ENCODE measurements at regions not wholly inside any gene's neighbourhood (a gene's known extent, or its start where the extent isn't known, plus 50 kb on each side); places are given as distances from the start of the nearest gene placed in this dataset.

DNA sequence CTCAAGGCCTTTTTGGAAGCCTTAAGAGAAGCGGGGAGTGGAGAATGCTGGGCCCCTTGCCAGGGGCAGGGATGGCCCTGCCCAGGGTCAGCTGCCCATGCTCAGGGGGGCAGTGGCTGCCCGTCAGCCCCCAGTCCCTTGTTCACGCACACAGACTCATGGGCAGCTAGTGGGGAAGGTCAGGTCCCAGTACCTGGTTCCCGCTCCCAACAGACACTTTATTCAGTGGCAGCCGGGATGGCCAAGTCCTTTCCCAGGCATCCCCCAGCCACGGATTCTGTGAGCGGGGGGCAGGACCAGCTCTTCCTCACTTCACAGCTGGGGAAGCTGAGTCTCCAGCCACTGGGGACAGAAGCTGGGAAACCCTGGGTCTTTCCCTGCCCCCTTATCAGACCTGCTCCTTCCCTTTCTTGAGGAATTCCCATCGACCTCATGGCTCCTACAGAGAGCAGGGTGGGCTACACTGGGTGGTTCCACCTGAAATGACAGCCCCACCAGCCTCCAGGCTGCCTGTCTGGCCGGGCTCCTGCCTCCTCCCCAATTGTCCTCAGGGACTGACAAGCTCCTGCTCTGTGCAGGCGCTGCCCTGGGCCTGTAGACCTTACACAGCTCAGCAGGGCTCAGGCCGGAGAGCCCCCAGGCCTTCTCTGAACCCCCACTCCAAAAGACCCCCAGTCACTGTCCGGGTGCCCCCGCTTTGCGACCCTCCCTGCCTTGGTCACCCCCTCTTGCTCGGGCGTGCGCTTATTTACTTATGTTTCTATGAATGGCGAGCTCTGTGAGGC lies 61.0 kb upstream of the FGF3 start:
- no peak for TF ChIP-seq SMC3 (IDR thresholded peaks at IDR 0.05; ENCODE audit: low read length)
- no peak for TF ChIP-seq MAFF (IDR thresholded peaks at IDR 0.05; ENCODE audit: low read depth, low read length)
- no peak for TF ChIP-seq ZNF724P (CRISPR knock-in tag; IDR thresholded peaks at IDR 0.05; ENCODE audit: borderline replicate concordance)
- no peak for TF ChIP-seq CREM (IDR thresholded peaks at IDR 0.05)
- no peak for TF ChIP-seq CREM (CRISPR knock-in tag; IDR thresholded peaks at IDR 0.05)
- no peak for TF ChIP-seq POLR2AphosphoS5 (IDR thresholded peaks at IDR 0.05; ENCODE audit: low read depth, low read length)
- no peak for TF ChIP-seq FOSL1 (CRISPR knock-in tag; IDR thresholded peaks at IDR 0.05; ENCODE audit: borderline replicate concordance)
- TF ChIP-seq, protein P1, sequence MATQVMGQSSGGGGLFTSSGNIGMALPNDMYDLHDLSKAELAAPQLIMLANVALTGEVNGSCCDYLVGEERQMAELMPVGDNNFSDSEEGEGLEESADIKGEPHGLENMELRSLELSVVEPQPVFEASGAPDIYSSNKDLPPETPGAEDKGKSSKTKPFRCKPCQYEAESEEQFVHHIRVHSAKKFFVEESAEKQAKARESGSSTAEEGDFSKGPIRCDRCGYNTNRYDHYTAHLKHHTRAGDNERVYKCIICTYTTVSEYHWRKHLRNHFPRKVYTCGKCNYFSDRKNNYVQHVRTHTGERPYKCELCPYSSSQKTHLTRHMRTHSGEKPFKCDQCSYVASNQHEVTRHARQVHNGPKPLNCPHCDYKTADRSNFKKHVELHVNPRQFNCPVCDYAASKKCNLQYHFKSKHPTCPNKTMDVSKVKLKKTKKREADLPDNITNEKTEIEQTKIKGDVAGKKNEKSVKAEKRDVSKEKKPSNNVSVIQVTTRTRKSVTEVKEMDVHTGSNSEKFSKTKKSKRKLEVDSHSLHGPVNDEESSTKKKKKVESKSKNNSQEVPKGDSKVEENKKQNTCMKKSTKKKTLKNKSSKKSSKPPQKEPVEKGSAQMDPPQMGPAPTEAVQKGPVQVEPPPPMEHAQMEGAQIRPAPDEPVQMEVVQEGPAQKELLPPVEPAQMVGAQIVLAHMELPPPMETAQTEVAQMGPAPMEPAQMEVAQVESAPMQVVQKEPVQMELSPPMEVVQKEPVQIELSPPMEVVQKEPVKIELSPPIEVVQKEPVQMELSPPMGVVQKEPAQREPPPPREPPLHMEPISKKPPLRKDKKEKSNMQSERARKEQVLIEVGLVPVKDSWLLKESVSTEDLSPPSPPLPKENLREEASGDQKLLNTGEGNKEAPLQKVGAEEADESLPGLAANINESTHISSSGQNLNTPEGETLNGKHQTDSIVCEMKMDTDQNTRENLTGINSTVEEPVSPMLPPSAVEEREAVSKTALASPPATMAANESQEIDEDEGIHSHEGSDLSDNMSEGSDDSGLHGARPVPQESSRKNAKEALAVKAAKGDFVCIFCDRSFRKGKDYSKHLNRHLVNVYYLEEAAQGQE (IDR thresholded peaks at IDR 0.05; ENCODE audit: borderline replicate concordance in 1 of 2, low read depth in 1 of 2, low read length in 2 of 2), result no peak
- no peak for TF ChIP-seq EHMT2 (IDR thresholded peaks at IDR 0.05; ENCODE audit: borderline replicate concordance, low read depth, low read length)
- no peak for TF ChIP-seq KDM5A (IDR thresholded peaks at IDR 0.05; ENCODE audit: borderline replicate concordance, low read length)
- no peak for TF ChIP-seq ZNF460 (CRISPR knock-in tag; IDR thresholded peaks at IDR 0.05; ENCODE audit: borderline replicate concordance)
- TF ChIP-seq, protein P2, sequence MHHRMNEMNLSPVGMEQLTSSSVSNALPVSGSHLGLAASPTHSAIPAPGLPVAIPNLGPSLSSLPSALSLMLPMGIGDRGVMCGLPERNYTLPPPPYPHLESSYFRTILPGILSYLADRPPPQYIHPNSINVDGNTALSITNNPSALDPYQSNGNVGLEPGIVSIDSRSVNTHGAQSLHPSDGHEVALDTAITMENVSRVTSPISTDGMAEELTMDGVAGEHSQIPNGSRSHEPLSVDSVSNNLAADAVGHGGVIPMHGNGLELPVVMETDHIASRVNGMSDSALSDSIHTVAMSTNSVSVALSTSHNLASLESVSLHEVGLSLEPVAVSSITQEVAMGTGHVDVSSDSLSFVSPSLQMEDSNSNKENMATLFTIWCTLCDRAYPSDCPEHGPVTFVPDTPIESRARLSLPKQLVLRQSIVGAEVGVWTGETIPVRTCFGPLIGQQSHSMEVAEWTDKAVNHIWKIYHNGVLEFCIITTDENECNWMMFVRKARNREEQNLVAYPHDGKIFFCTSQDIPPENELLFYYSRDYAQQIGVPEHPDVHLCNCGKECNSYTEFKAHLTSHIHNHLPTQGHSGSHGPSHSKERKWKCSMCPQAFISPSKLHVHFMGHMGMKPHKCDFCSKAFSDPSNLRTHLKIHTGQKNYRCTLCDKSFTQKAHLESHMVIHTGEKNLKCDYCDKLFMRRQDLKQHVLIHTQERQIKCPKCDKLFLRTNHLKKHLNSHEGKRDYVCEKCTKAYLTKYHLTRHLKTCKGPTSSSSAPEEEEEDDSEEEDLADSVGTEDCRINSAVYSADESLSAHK (CRISPR knock-in tag; IDR thresholded peaks at IDR 0.05; ENCODE audit: borderline replicate concordance), result no peak
- TF ChIP-seq, protein P3, sequence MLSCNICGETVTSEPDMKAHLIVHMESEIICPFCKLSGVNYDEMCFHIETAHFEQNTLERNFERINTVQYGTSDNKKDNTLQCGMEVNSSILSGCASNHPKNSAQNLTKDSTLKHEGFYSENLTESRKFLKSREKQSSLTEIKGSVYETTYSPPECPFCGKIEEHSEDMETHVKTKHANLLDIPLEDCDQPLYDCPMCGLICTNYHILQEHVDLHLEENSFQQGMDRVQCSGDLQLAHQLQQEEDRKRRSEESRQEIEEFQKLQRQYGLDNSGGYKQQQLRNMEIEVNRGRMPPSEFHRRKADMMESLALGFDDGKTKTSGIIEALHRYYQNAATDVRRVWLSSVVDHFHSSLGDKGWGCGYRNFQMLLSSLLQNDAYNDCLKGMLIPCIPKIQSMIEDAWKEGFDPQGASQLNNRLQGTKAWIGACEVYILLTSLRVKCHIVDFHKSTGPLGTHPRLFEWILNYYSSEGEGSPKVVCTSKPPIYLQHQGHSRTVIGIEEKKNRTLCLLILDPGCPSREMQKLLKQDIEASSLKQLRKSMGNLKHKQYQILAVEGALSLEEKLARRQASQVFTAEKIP (CRISPR knock-in tag; IDR thresholded peaks at IDR 0.05; ENCODE audit: borderline replicate concordance), result no peak
- TF ChIP-seq ESRRA (CRISPR knock-in tag; IDR thresholded peaks at IDR 0.05; ENCODE audit: low read depth), result no peak
- TF ChIP-seq, protein P4, sequence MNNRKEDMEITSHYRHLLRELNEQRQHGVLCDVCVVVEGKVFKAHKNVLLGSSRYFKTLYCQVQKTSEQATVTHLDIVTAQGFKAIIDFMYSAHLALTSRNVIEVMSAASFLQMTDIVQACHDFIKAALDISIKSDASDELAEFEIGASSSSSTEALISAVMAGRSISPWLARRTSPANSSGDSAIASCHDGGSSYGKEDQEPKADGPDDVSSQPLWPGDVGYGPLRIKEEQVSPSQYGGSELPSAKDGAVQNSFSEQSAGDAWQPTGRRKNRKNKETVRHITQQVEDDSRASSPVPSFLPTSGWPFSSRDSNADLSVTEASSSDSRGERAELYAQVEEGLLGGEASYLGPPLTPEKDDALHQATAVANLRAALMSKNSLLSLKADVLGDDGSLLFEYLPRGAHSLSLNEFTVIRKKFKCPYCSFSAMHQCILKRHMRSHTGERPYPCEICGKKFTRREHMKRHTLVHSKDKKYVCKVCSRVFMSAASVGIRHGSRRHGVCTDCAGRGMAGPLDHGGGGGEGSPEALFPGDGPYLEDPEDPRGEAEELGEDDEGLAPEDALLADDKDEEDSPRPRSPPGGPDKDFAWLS (CRISPR knock-in tag; IDR thresholded peaks at IDR 0.05; ENCODE audit: borderline replicate concordance), result no peak

Measured in HepG2 (cell line).